GM12872 (cell line): ENCODE measurements at regions not wholly inside any gene's neighbourhood (a gene's known extent, or its start where the extent isn't known, plus 50 kb on each side); places are given as distances from the start of the nearest gene placed in this dataset.

Experiments used
- CTCF ChIP-seq: IDR thresholded peaks from 3 replicates; pipeline ENCODE4 v1.5.1; 2011; ENCODE audit warnings: low read depth, mild to moderate bottlenecking, low read length, moderate library complexity; ENCODE audit not compliant: insufficient read depth

- TF ChIP-seq CTCF = no peak
These were observed 783.6 kb upstream of the TBX3 start for GRCh38 chr12:115467531-115467930.

GRCh38 chr12:115466076-115466475 lies 782.1 kb upstream of the TBX3 start:
- no peak for TF ChIP-seq CTCF

- no peak for TF ChIP-seq CTCF
These were observed 780.7 kb upstream of the TBX3 start for GRCh38 chr12:115464661-115465060.

- TF ChIP-seq CTCF = no peak
These were observed 780.2 kb upstream of the TBX3 start for GRCh38 chr12:115464111-115464581.

- TF ChIP-seq CTCF = no peak
These were observed 777.4 kb upstream of the TBX3 start for GRCh38 chr12:115461401-115461800.

GRCh38 chr12:115457798-115458197 lies 773.8 kb upstream of the TBX3 start:
- TF ChIP-seq CTCF = no peak

GRCh38 chr12:115456946-115457689 lies 773.1 kb upstream of the TBX3 start:
- no peak for TF ChIP-seq CTCF

- no peak for TF ChIP-seq CTCF
These were observed 771.3 kb upstream of the TBX3 start for GRCh38 chr12:115455268-115455681.
